Fibroblast of lung (primary cell): ENCODE measurements at regions not wholly inside any gene's neighbourhood (a gene's known extent, or its start where the extent isn't known, plus 50 kb on each side); places are given as distances from the start of the nearest gene placed in this dataset.

Experiments used
- EZH2 ChIP-seq: IDR thresholded peaks from 2 replicates; pipeline ENCODE4 v1.5.1; 2012; ENCODE audit warnings: low read length, control low read depth, mild to moderate bottlenecking; ENCODE audit errors: missing control alignments
- TF ChIP-seq, protein P1 (sequence below), 2 donors: IDR thresholded peaks in 1 of 2; conservative IDR thresholded peaks in 1 of 2; 1 replicate in 1 of 2; 2 replicates in 1 of 2; pipeline ENCODE4 v1.5.1; 2011 to 2012; ENCODE audit warnings: low read length in 2 of 2, control low read depth in 1 of 2, inconsistent platforms in 1 of 2, low read depth in 1 of 2, mild to moderate bottlenecking in 1 of 2

DNA sequence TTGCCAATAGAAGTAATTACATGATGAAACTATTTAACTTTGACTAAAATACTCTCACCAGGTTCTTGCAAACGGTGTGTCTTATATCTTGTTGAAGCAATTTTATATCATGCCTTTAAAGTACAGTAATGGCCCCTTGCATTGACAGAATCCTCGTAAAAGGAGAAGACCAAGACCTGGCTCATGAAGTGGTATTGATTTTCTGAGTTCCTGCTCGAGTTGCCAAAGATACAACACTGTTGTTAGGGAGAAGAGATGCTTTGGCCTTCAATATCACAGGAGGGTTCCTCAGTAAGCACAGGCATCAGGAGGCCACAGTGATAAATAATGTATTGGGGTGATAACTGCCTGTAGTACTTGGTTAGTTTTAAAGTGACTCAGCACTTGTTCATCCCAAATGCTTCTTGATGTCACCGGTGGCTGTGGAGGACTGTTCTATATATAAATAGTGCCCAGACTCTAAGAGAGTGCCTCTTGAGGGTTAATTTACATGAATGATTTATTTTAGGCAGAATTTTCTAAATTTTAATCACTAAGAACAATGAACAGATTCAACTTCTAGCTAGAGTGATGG lies 571.7 kb upstream of the FANCL start:
- TF ChIP-seq, protein P1, sequence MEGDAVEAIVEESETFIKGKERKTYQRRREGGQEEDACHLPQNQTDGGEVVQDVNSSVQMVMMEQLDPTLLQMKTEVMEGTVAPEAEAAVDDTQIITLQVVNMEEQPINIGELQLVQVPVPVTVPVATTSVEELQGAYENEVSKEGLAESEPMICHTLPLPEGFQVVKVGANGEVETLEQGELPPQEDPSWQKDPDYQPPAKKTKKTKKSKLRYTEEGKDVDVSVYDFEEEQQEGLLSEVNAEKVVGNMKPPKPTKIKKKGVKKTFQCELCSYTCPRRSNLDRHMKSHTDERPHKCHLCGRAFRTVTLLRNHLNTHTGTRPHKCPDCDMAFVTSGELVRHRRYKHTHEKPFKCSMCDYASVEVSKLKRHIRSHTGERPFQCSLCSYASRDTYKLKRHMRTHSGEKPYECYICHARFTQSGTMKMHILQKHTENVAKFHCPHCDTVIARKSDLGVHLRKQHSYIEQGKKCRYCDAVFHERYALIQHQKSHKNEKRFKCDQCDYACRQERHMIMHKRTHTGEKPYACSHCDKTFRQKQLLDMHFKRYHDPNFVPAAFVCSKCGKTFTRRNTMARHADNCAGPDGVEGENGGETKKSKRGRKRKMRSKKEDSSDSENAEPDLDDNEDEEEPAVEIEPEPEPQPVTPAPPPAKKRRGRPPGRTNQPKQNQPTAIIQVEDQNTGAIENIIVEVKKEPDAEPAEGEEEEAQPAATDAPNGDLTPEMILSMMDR (conservative IDR thresholded peaks at IDR 0.05 in 1 of 2, IDR thresholded peaks at IDR 0.05 in 1 of 2; ENCODE audit: low read depth in 1 of 2, low read length in 2 of 2), result no peak
- no peak for TF ChIP-seq EZH2
